ENCODE measurements at regions not wholly inside any gene's neighbourhood (a gene's known extent, or its start where the extent isn't known, plus 50 kb on each side); places are given as distances from the start of the nearest gene placed in this dataset.
A peak's percentile ranks its signal among the peaks of the same experiment; 100 is the strongest.

- intact Hi-C loops (cut with DNase I) = no loop called here
- 67% methylated on average over 4 of the region's 4 CpGs for WGBS (ENCODE audit: insufficient coverage, low coverage, low lambda C conversion rate, missing lambda C conversion rate)
- no peak for DNase-seq
- Histone ChIP-seq H3K27me3 (no peaks in the 10 kb centered on the region), H3K9me3 (no peaks in the 10 kb centered on the region), H3K4me1 (no peaks in the 10 kb centered on the region), H3K27ac (no peak overlapping the region), H3K4me3 (no peak overlapping the region), H3K36me3 (no peaks in the 10 kb centered on the region)
- no peak for ATAC-seq
- no peak for TF ChIP-seq CTCF (IDR thresholded peaks at IDR 0.05)
- no peak for TF ChIP-seq POLR2A (IDR thresholded peaks at IDR 0.05)
These were observed 657.4 kb downstream of the SPRY1 start for GRCh38 chr4:124053872-124054538.

GRCh38 chr4:124055336-124055735 lies 657.2 kb downstream of the ANKRD50 start:
- no peak for ATAC-seq

GRCh38 chr4:124055896-124056295 lies 656.6 kb downstream of the ANKRD50 start:
- TF ChIP-seq POLR2A (IDR thresholded peaks at IDR 0.05) (no peak), CTCF (IDR thresholded peaks at IDR 0.05) (no peak)
- Histone ChIP-seq H3K27ac (no peak overlapping the region), H3K4me1 (no peaks in the 10 kb centered on the region), H3K9me3 (no peaks in the 10 kb centered on the region), H3K36me3 (no peaks in the 10 kb centered on the region), H3K27me3 (no peaks in the 10 kb centered on the region), H3K4me3 (no peak overlapping the region)
- intact Hi-C loops (cut with DNase I) = no loop called here
- DNase-seq = no peak
- ATAC-seq = no peak

More at GRCh38 chr4:124055336-124055735, 657.2 kb downstream of the ANKRD50 start:
- Histone ChIP-seq H3K4me1 (no peaks in the 10 kb centered on the region), H3K9me3 (no peaks in the 10 kb centered on the region), H3K27ac (no peak overlapping the region), H3K36me3 (no peaks in the 10 kb centered on the region), H3K4me3 (no peak overlapping the region), H3K27me3 (no peaks in the 10 kb centered on the region)
- WGBS (ENCODE audit: insufficient coverage, low coverage, low lambda C conversion rate, missing lambda C conversion rate) = 60% methylated on average over 1 of the region's 1 CpG
- TF ChIP-seq POLR2A (IDR thresholded peaks at IDR 0.05) = no peak
- no peak for TF ChIP-seq CTCF (IDR thresholded peaks at IDR 0.05)
- intact Hi-C loops (cut with DNase I) = no loop called here
- DNase-seq = no peak

GRCh38 chr4:124060261-124060918 lies 652.1 kb downstream of the ANKRD50 start:
- Histone ChIP-seq H3K27me3 (no peaks in the 10 kb centered on the region), H3K27ac (peak overlapping the region in 2 of 3 donors; percentile 2 to 18), H3K4me3 (no peak overlapping the region), H3K36me3 (no peaks in the 10 kb centered on the region), H3K9me3 (no peaks in the 10 kb centered on the region), H3K4me1 (no peaks in the 10 kb centered on the region)
- ATAC-seq (peak; percentile 81 to 90 (median 85)), DNase-seq (peak in 1 of 3 donors; percentile 39)
- TF ChIP-seq CTCF (IDR thresholded peaks at IDR 0.05) (no peak), POLR2A (IDR thresholded peaks at IDR 0.05) (no peak)
- intact Hi-C loops (cut with DNase I) = no loop called here
- whole genome bisulfite sequencing (ENCODE audit: insufficient coverage, low coverage, low lambda C conversion rate, missing lambda C conversion rate) = 25% methylated on average over 2 of the region's 2 CpGs
